Stimulated activated CD4-positive, alpha-beta T cell treated with anti-CD3 and anti-CD28 coated beads, Interleukin-1b, Interleukin-23, amount 100 ng/mL, for 48 hours (primary cell): ENCODE measurements at regions not wholly inside any gene's neighbourhood (a gene's known extent, or its start where the extent isn't known, plus 50 kb on each side); places are given as distances from the start of the nearest gene placed in this dataset.

Source experiments
- DNase-seq: peaks from one replicate; pipeline ENCODE4 v3.0.0-alpha.2; 2020

DNA sequence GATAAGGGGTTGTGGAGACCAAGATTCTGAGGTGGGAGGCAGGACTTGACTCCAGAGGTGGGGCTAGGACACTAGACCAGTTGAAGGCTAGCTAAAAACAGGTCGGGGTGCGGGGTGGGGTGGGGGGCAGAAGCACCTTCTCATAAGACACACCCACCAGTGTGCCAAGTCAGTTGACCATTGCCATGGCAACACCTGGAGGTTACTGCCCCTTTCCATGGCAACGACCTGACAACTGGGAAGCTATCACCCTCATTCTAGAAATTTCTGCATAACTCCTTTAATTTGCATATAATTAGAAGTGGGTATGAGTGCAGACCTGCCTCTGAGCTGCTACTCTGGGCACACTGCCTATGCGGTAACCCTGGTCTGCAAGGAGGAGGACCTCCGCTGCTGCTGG is 53.9 kb upstream of the ALOX12 start:
- DNase-seq: no peak

DNA sequence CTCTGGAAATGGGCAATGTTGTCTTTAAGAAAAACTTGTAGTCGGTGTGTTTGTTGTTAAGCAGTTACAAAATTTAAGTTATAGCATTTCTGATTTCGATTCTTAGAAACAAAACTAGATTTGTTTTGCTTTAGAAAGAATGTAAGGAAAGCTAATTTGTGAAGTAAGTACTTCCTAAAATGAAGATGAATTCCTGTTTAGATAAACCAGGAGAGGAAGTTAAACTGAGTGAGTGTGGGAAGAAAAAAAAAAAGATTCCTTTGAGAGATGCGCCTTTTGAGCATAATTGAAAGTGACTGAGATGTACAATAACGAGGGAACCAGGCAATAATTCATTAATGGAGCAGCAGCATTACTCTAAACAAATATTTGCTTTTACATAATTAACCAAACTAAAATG is 52.4 kb upstream of the ALOX12 start:
- no peak for DNase-seq
